C4-2B (cell line): ENCODE measurements at regions not wholly inside any gene's neighbourhood (a gene's known extent, or its start where the extent isn't known, plus 50 kb on each side); places are given as distances from the start of the nearest gene placed in this dataset.

ENCODE experiments used
- H3K27ac ChIP-seq: fragments of 450-650 bp; 2 replicates; pipeline ENCODE4 v1.5.1; 2017
- CTCF ChIP-seq: fragments of 450-650 bp; conservative IDR thresholded peaks from 2 replicates; pipeline ENCODE4 v1.5.1; 2017; ENCODE audit warnings: mild to moderate bottlenecking
- ZFX ChIP-seq: fragments of 450-650 bp; IDR thresholded peaks from 2 replicates; pipeline ENCODE4 v1.6.1; 2017

DNA sequence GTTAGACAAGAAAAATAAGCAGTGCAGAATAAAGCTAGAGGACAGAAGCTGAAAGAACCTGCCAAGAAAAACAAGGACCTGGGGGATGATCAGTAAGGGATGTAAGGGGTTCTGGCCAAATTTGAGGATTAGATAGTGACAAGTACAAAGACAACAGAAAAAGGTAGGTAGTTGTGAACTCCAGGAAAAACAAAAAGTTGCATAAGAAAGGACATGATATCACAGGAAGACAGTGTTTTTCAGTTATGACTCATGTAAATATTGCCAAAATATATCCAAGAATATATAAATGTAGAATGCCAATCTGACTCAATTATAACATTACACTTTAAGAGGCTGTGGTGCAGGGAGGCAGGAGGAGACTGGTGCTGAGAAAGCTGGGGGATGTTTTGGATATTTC is 209.8 kb upstream of the SH3BP4 start:
- no peak overlapping the region for H3K27ac ChIP-seq
- no peak for TF ChIP-seq ZFX
- no peak for TF ChIP-seq CTCF

DNA sequence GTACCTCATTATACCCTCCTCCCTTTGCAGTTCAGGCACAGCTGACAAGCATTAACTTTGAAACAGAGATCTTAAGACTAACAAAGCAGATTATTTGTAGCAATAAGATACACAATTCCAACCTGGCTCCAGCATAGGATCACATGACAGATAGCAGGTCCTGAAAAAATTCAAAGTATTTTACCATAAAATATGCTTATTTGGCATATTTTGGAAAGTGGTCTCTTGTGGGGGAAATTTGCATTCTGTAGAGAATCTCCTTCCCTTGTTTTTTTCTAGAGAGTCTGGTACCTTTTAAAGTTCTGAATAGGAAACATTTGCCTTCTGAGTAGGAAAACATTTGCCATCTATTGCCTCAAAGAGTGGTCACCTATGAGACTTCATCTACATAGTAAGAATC is 212.8 kb upstream of the SH3BP4 start:
- TF ChIP-seq ZFX (no peak), CTCF (no peak)
- H3K27ac ChIP-seq, result no peak overlapping the region

DNA sequence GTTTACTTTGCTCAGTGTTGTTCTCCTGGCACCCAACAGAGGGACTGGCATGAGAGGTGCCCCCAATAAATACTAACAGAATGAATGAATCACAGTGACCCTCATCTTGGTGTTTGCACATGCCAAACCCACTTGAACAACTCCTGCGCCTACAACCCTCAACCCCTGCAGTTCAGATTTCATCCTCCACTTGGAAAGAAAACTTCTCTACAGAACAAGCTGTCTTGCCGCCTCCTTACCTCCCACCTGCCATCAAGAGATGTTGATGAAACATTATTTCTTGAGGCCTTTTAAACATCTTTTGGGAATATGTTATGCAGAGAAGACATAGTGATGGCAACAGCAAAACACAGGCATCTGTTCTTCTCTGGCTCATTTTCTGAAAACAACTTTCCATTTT is 216.0 kb upstream of the SH3BP4 start:
- H3K27ac ChIP-seq, result no peak overlapping the region

GRCh38 chr2:234733795-234734600 is 217.8 kb upstream of the SH3BP4 start:
- TF ChIP-seq ZFX, result no peak
- TF ChIP-seq CTCF, result no peak
- no peak overlapping the region for H3K27ac ChIP-seq

More for the DNA sequence above, 216.0 kb upstream of the SH3BP4 start:
- TF ChIP-seq ZFX, result no peak
- TF ChIP-seq CTCF, result no peak

DNA sequence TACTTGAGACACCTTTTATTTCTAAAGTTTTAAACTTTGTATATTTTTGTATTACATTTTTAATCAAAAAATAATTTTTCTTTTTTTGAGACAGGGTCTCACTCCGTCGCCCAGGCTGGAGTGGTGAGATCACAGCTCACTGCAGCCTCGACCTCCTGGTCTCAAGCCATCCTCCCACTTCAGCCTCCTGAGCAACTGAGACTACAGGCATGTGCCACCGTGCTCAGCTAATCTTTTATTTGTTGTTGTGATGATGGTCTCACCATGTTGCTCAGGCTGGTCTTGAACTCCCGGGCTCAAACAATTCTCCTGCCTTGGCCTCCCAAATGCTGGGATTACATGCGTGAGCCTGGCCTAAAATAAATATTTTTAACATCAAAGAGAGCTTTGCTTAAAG is 218.7 kb upstream of the SH3BP4 start:
- no peak for TF ChIP-seq CTCF
- TF ChIP-seq ZFX, result no peak
- no peak overlapping the region for H3K27ac ChIP-seq

GRCh38 chr2:234732404-234733092 is 219.3 kb upstream of the SH3BP4 start:
- TF ChIP-seq CTCF, result no peak
- no peak for TF ChIP-seq ZFX
- H3K27ac ChIP-seq, result no peak overlapping the region

DNA sequence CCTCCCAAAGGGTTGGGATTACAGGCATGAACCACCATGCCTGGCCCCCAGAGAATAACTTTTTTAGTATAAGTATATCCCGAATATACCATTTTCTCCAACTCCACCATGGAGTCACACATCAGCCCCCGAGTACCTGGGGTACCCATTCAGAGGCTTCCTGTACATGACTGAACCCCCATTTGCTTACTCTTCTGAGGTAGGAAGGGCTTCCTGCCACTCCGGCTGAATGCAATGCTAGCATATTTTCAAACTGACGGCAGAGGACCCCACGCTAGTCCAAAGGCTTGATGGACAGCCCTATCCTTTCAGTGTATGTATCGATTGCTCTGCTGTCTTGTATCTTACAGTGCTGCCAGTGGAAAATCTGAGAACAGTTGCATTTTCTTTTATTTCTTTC is 220.6 kb upstream of the SH3BP4 start:
- TF ChIP-seq CTCF (no peak), ZFX (no peak)
- H3K27ac ChIP-seq, result no peak overlapping the region
